BE2C (cell line): ENCODE measurements at regions not wholly inside any gene's neighbourhood (a gene's known extent, or its start where the extent isn't known, plus 50 kb on each side); places are given as distances from the start of the nearest gene placed in this dataset.
"Not testable (repeated sequence)": the region's sequence is repeated elsewhere in the genome, so short reads cannot be mapped to it uniquely, and the experiment has no call there.

ENCODE experiments used
- DNase-seq: peaks from one replicate; pipeline ENCODE4 v3.0.0-alpha.2; 2020
- H3K27me3 ChIP-seq: fragments of 250-450 bp; sonication (Bioruptor Pico); 2 replicates; pipeline ENCODE4 v1.5.1; 2020; ENCODE audit warnings: mild to moderate bottlenecking
- H3K36me3 ChIP-seq: fragments of 250-450 bp; sonication (Bioruptor Pico); 2 replicates; pipeline ENCODE4 v1.5.1; 2020; ENCODE audit warnings: mild to moderate bottlenecking
- H3K4me1 ChIP-seq: fragments of 250-450 bp; sonication (Bioruptor Pico); 2 replicates; pipeline ENCODE4 v1.5.1; 2020
- H3K4me3 ChIP-seq: 2 replicates; pipeline ENCODE4 v1.5.1; 2011; ENCODE audit warnings: low read depth, low read length
- H3K9me3 ChIP-seq: fragments of 250-450 bp; sonication (Bioruptor Pico); 2 replicates; pipeline ENCODE4 v1.5.1; 2020
- TF ChIP-seq, protein P1 (sequence below): IDR thresholded peaks from 2 replicates; pipeline ENCODE4 v1.5.1; 2012; ENCODE audit warnings: mild to moderate bottlenecking, low read depth, low read length

DNA sequence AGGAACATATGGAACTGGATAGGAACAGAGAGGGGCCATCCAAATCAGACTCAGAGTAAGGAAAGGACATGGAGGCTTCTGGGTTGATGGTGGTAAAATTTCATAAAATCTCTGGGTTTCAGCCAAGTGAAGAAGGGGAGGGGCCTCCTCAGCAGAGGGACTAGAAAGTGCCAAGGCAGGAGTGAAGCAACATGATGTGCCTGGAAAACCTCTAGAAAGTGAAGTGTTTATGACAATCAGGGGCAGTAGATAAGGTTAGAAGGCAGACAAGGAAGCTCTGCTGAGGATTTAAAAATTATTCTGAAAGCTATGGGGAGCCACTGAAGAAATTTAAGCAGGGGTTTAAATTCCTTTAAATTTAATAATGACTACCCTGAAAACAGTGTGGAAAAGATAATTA lies 126.0 kb upstream of the TENT5A start:
- H3K36me3 ChIP-seq = no peaks in the 10 kb centered on the region
- no peak for DNase-seq
- no peaks in the 10 kb centered on the region for H3K4me1 ChIP-seq
- TF ChIP-seq, protein P1, sequence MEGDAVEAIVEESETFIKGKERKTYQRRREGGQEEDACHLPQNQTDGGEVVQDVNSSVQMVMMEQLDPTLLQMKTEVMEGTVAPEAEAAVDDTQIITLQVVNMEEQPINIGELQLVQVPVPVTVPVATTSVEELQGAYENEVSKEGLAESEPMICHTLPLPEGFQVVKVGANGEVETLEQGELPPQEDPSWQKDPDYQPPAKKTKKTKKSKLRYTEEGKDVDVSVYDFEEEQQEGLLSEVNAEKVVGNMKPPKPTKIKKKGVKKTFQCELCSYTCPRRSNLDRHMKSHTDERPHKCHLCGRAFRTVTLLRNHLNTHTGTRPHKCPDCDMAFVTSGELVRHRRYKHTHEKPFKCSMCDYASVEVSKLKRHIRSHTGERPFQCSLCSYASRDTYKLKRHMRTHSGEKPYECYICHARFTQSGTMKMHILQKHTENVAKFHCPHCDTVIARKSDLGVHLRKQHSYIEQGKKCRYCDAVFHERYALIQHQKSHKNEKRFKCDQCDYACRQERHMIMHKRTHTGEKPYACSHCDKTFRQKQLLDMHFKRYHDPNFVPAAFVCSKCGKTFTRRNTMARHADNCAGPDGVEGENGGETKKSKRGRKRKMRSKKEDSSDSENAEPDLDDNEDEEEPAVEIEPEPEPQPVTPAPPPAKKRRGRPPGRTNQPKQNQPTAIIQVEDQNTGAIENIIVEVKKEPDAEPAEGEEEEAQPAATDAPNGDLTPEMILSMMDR = no peak
- H3K4me3 ChIP-seq = no peak overlapping the region
- H3K27me3 ChIP-seq = no peaks in the 10 kb centered on the region
- no peaks in the 10 kb centered on the region for H3K9me3 ChIP-seq

DNA sequence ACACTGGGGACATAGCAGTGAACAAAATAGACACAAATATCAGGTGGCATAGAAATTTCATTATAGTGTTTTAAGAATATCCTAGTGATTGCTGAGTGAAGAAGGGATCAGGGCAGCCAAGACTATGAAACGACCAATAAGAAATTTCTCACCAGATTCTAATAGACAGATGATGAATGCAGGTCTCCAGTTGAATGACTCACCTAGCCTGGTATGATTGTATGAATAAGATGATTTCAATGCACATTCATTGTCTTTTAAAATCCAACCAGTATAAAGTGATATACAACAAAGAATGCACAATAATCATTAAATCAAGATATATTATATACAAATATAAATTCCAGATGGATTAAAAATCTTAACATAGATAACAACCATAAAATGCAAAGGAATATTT lies 124.5 kb upstream of the TENT5A start:
- Histone ChIP-seq H3K4me1 (no peaks in the 10 kb centered on the region), H3K36me3 (no peaks in the 10 kb centered on the region), H3K9me3 (no peaks in the 10 kb centered on the region), H3K4me3 (no peak overlapping the region), H3K27me3 (no peaks in the 10 kb centered on the region)
- TF ChIP-seq, protein P1 = no peak
- no peak for DNase-seq

DNA sequence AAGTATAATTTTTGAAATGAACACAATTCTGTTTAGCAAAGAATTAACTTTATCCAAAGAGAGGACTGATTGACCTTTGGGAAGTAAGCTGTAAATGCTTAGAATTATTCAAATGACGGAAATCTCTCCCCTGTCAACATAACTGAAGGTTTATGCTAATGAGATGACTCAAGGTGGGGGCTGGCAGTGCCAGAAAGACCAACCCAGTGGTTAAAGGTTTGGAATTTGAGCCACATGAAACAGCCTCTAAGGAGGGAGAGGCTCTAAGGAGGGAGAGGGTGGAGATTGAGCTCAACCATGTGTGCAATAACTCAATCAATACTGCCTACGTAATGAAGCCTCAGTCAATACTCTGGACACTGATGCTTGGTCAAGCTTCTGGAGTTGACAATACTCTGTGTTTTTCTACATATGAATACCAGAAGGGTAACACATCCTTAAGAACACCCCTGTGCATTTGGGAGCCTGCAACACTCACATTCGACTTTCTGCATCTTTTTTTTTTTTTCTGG lies 123.4 kb upstream of the TENT5A start:
- H3K27me3 ChIP-seq = no peaks in the 10 kb centered on the region
- no peak for DNase-seq
- H3K9me3 ChIP-seq = no peaks in the 10 kb centered on the region
- H3K4me3 ChIP-seq = no peak overlapping the region
- H3K36me3 ChIP-seq = no peaks in the 10 kb centered on the region
- no peaks in the 10 kb centered on the region for H3K4me1 ChIP-seq
- TF ChIP-seq, protein P1 = no peak

DNA sequence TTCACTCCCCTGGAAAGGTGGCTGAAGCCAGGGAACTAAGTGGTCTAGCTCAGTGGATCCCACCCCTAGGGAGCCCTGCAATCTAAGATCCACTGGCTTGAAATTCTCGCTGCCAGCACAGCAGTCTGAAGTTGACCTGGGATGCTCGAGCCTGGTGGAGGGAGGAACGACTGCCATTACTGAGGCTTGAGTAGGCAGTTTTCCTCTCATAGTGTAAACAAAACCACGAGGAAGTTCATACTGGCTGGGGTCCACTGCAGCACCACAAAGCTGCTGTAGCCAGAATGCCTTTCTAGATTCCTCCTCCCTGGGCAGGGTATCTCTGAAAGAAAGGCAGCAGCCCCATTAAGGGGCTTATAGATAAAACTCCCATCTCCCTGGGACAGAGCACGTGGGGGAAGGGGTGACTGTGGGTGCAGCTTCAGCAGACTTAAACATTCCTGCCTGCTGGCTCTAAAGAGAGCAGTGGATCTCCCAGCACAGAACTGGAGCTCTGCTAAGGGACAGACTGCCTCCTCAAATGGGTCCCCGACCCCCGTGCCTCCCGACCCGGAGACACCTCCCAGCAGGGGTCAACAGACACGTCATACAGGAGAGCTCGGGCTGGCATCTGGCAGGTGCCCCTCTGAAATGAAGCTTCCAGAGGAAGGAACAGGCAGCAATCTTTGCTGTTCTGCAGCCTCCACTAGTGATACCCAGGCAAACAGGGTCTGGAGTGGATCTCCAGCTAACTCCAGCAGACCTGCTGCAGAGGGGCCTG lies 117.4 kb upstream of the TENT5A start:
- DNase-seq, H3K9me3 ChIP-seq, H3K4me1 ChIP-seq, H3K36me3 ChIP-seq, H3K27me3 ChIP-seq, H3K4me3 ChIP-seq: not testable (repeated sequence)

DNA sequence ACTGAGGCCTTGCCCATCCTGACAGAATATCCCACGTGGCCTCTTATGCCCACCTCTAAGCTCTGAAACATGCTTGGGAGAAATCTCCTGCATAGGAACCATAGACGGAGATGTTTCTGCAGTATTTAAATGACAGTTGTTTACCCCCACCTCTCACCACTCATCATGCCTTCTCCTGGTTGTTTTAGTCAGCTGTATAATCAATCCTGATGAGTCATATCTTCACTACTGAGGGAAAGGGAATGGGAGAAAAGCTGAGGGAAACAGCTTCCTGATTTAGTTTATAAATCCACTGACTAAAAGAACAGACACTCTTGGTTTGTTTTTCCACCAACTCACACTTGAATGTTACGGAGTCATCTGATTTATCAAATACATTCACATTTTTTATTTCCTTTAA lies 113.2 kb upstream of the TENT5A start:
- DNase-seq = no peak

DNA sequence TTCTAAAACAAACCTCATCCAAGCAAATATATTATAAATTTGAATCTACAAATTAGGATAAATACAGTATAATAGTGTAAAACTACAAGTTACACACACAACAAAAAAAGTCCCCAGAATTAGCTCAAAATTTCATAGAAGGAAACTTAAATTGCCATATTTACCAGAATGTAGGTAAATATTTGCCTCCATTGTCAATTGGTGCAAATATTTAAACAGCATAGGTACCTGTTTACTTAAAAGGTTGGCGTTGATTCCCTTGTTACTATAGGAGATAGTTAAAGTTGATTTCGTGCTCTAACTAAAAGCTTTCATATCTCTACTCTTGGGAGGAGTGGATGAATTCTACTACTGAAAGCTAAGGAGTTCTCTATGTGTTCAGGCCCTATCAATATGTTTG lies 111.6 kb upstream of the TENT5A start:
- TF ChIP-seq, protein P1 = no peak
- H3K4me1 ChIP-seq = no peaks in the 10 kb centered on the region
- no peaks in the 10 kb centered on the region for H3K27me3 ChIP-seq
- no peaks in the 10 kb centered on the region for H3K36me3 ChIP-seq
- no peak overlapping the region for H3K4me3 ChIP-seq
- no peaks in the 10 kb centered on the region for H3K9me3 ChIP-seq
- no peak for DNase-seq

More for the DNA sequence above, 113.2 kb upstream of the TENT5A start:
- no peak overlapping the region for H3K4me3 ChIP-seq
- no peaks in the 10 kb centered on the region for H3K4me1 ChIP-seq
- TF ChIP-seq, protein P1 = no peak
- H3K9me3 ChIP-seq = no peaks in the 10 kb centered on the region
- H3K36me3 ChIP-seq = no peaks in the 10 kb centered on the region
- H3K27me3 ChIP-seq = no peaks in the 10 kb centered on the region
